GM18519 (cell line): ENCODE measurements at regions not wholly inside any gene's neighbourhood (a gene's known extent, or its start where the extent isn't known, plus 50 kb on each side); places are given as distances from the start of the nearest gene placed in this dataset.

Source experiments
- ATAC-seq: cut with Tn5 transposase; IDR thresholded peaks from one replicate; pipeline ENCODE4 v1.9.1; 2021; ENCODE audit warnings: mild to moderate bottlenecking, moderate library complexity; ENCODE audit not compliant: unreplicated experiment, low FRiP score

DNA sequence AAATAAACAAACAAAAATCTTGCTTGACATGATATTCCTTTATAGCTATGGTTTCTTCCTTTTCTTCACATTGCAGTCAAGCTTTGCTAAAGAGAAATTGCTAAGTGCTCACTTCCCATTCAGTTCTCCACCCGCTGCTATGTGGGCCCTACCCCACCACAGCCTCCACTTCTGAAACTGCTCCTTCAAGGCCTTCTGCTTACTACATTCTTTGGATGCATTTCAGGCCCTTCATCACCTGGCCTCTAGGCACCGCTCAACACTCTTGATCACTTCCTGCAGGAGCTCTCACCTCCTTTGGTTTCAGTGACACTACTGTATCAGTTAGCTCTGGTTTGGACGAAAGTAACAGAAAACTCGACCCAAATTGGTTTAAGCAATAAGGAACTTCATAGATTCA lies 72.4 kb downstream of the KLF5 start:
- no peak for ATAC-seq

- ATAC-seq: no peak
Measured at GRCh38 chr13:73129023-73129422, 70.2 kb downstream of the KLF5 start.
